ENCODE measurements at regions not wholly inside any gene's neighbourhood (a gene's known extent, or its start where the extent isn't known, plus 50 kb on each side); places are given as distances from the start of the nearest gene placed in this dataset.

DNA sequence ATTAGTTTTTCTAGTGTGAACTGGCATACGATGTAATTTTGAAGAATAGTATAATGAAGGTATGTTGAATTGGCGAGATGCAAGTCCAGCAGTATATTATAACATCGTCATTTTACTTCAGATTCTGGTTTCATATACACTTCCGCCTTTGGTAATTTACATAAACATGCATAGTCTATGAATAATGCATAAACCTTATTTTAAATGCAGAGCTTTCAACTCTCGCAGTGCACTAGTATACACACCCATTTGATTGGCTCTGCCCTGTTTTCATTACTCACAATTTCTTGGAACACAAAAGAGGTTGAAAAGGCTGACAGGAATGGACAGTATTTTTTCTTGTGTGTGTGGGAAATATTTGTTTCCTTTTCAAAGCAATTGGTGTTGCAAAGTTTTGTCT is 128.9 kb upstream of the CCNH start:
- TF ChIP-seq, protein P1, sequence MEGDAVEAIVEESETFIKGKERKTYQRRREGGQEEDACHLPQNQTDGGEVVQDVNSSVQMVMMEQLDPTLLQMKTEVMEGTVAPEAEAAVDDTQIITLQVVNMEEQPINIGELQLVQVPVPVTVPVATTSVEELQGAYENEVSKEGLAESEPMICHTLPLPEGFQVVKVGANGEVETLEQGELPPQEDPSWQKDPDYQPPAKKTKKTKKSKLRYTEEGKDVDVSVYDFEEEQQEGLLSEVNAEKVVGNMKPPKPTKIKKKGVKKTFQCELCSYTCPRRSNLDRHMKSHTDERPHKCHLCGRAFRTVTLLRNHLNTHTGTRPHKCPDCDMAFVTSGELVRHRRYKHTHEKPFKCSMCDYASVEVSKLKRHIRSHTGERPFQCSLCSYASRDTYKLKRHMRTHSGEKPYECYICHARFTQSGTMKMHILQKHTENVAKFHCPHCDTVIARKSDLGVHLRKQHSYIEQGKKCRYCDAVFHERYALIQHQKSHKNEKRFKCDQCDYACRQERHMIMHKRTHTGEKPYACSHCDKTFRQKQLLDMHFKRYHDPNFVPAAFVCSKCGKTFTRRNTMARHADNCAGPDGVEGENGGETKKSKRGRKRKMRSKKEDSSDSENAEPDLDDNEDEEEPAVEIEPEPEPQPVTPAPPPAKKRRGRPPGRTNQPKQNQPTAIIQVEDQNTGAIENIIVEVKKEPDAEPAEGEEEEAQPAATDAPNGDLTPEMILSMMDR (conservative IDR thresholded peaks at IDR 0.05; ENCODE audit: low read length) = no peak
- no peak for TF ChIP-seq EZH2phosphoT487 (IDR thresholded peaks at IDR 0.05; ENCODE audit: borderline replicate concordance, low read depth, low read length)

Data from OCI-LY7 (cell line).